Effector memory CD4-positive, alpha-beta T cell (primary cell): ENCODE measurements at regions not wholly inside any gene's neighbourhood (a gene's known extent, or its start where the extent isn't known, plus 50 kb on each side); places are given as distances from the start of the nearest gene placed in this dataset.

Experiments
- DNase-seq, 3 donors: peaks; one replicate each; pipeline ENCODE4 v3.0.0-alpha.2; 2020
- H3K27ac ChIP-seq: 2 replicates; pipeline ENCODE4 v1.7.0; 2013; ENCODE audit warnings: mild to moderate bottlenecking, low read length, moderate library complexity; ENCODE audit not compliant: insufficient read depth, poor library complexity, severe bottlenecking
- H3K27me3 ChIP-seq: replicated peaks from 2 replicates; pipeline ENCODE4 v1.7.0; 2013; ENCODE audit warnings: mild to moderate bottlenecking, low read length; ENCODE audit not compliant: insufficient read depth, control insufficient read depth, poor library complexity, severe bottlenecking
- H3K36me3 ChIP-seq: 2 replicates; pipeline ENCODE4 v1.7.0; 2013; ENCODE audit warnings: mild to moderate bottlenecking, low read length, moderate library complexity; ENCODE audit not compliant: control insufficient read depth, insufficient read depth
- H3K4me1 ChIP-seq: 2 replicates; pipeline ENCODE4 v1.7.0; 2013; ENCODE audit warnings: low read length, mild to moderate bottlenecking; ENCODE audit not compliant: control insufficient read depth, insufficient read depth, poor library complexity, severe bottlenecking
- H3K4me3 ChIP-seq: 2 replicates; pipeline ENCODE4 v1.7.0; 2013; ENCODE audit warnings: low read length, low read depth, mild to moderate bottlenecking; ENCODE audit not compliant: insufficient read depth, poor library complexity, severe bottlenecking
- H3K9me3 ChIP-seq: 2 replicates; pipeline ENCODE4 v1.7.0; 2013; ENCODE audit warnings: mild to moderate bottlenecking, low read length, moderate library complexity; ENCODE audit not compliant: control insufficient read depth

DNA sequence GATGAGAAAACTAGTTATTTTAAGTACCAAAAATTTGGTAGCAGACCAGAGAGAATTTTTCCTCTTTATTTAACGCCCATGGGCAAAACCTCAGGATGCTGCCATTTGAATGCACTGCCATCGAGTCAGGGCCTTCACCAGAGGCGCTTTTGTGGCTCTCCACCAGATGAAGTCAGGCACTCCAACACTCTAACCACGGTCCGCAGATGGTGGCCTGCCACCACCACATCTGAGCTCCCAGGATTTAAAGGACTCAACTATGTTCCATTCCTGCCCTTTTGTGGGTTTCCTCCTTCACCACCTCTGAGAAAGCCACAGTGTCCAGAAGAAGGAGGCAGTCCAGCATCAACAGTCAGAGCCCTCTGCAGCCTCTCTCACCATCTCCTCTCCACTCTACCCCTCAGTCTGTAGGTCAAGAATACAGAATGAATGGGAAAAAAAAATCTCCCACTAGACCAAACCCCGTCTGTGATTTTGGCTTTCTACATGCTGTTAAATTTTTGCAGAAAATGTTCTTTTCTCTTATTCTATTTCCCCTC is 647.4 kb downstream of the USP25 start:
- DNase-seq = no peak

DNA sequence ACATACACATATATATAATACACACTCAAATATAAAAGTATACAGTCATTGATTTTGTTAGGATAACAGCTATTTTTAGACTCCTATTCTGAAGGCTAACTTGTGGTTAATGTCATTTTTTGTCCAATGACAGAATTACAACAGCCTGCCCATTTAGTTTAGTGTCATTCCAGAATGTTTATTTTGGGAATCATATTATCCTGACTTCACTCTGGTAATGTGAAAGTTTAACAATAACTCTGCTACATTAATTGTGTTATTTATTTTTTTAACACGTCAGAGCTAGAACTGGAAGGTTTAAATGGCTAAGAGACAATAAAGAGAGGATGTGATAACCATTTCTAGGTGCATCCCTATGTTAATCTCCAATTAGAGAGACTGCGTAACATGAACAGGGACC is 648.1 kb downstream of the USP25 start:
- H3K27ac ChIP-seq = no peak overlapping the region
- DNase-seq = no peak
- no peaks in the 10 kb centered on the region for H3K27me3 ChIP-seq
- no peaks in the 10 kb centered on the region for H3K9me3 ChIP-seq
- H3K4me3 ChIP-seq = no peak overlapping the region
- H3K4me1 ChIP-seq = no peaks in the 10 kb centered on the region
- H3K36me3 ChIP-seq = no peaks in the 10 kb centered on the region

More for the DNA sequence above, 647.4 kb downstream of the USP25 start:
- no peaks in the 10 kb centered on the region for H3K4me1 ChIP-seq
- no peak overlapping the region for H3K27ac ChIP-seq
- H3K4me3 ChIP-seq = no peak overlapping the region
- no peaks in the 10 kb centered on the region for H3K27me3 ChIP-seq
- H3K9me3 ChIP-seq = no peaks in the 10 kb centered on the region
- no peaks in the 10 kb centered on the region for H3K36me3 ChIP-seq

DNA sequence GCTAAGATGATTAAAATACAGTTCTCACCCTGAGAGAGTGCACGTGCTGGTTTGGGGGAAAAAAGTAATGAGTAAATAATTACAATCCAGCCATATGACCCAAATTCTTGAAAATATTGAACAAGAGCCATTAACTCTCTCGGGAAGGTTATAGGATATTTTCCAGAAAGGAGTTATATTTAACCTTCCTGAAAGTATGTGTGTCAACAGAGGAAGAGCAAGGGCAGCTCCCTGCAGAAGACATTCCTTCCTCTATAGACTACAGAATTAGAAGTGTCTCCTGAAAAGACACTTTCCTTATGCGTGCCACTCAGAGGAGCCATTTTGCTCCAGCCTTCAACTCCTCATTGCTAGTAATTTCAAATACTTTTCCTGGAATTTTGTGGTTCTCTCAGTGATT is 648.7 kb downstream of the USP25 start:
- DNase-seq = no peak
- H3K4me3 ChIP-seq = no peak overlapping the region
- H3K27ac ChIP-seq = no peak overlapping the region
- H3K27me3 ChIP-seq = no peaks in the 10 kb centered on the region
- H3K9me3 ChIP-seq = no peaks in the 10 kb centered on the region
- H3K36me3 ChIP-seq = no peaks in the 10 kb centered on the region
- H3K4me1 ChIP-seq = no peaks in the 10 kb centered on the region

DNA sequence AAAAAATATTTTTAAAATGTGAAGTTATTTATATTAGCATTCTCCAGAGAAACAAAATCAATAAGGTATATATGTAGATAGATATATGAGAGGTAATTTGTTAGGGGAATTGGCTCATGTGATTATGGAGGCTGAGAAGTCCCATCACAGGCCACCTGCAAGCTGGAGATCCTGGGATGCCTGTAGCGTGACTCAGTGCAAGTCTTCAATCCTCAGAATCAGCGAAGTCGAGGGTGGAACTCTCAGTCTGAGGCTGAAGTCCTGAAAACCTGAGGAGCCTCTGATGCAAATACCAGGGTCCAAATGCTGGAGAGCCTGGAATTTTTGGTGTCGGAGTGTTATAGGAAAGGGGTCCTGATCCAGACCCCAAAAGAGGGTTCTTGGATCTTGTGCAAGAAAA is 658.5 kb downstream of the USP25 start:
- Histone ChIP-seq H3K27me3 (no peaks in the 10 kb centered on the region), H3K9me3 (no peaks in the 10 kb centered on the region), H3K4me1 (no peaks in the 10 kb centered on the region), H3K36me3 (no peaks in the 10 kb centered on the region), H3K4me3 (no peak overlapping the region), H3K27ac (no peak overlapping the region)
- DNase-seq = no peak

DNA sequence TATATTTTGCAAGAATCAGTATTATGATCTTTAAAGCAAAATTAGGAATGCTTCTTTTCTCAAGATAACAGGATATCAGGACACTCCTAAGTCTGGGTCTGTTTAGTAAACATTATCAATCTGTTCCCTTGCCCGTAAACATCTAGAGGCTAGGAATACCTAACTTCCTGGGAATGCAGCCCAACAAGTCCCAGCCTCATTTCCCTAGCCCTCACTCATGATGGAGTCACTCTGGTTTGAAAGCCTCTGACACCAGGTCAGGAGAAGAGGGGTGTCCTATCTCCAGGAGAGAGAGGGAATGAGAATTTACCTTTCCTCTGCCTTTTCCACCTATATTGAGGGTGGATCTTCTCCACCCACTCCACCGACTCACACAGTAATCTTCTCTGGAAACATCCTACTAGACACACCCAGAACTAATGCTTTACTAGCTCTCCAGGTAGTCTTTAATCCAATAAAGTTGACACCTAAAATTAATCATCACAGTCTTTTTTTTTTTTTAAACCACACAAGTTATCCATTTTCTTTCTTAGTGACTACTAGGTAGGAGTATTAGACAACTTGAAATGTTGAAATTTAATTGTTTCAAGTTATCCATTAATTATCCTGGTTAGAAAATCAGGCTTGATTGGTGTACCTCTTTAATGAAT is 659.3 kb downstream of the USP25 start:
- no peak for DNase-seq
- no peaks in the 10 kb centered on the region for H3K36me3 ChIP-seq
- no peaks in the 10 kb centered on the region for H3K4me1 ChIP-seq
- no peak overlapping the region for H3K27ac ChIP-seq
- H3K9me3 ChIP-seq = no peaks in the 10 kb centered on the region
- no peaks in the 10 kb centered on the region for H3K27me3 ChIP-seq
- H3K4me3 ChIP-seq = no peak overlapping the region

DNA sequence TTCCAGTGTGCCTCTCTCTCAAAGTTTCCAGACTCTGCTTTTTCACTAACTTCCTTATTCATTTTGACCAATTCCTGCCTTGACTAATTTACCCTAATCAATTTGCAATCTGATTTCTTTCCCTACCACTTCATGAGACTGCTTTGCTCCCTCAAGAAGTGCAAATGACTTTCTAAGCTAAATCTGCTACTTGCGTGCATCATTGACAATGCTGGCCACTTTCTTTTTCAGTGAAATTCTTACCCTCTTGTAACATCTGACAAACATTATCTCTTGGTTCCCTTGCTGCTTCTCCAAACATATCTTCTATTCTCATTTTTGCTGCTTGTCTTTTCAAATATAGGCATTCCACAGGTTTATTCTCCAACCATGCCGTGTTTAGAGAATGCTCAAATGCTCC is 659.9 kb downstream of the USP25 start:
- no peak for DNase-seq
- H3K4me3 ChIP-seq = no peak overlapping the region
- H3K27me3 ChIP-seq = no peaks in the 10 kb centered on the region
- H3K36me3 ChIP-seq = no peaks in the 10 kb centered on the region
- H3K4me1 ChIP-seq = no peaks in the 10 kb centered on the region
- H3K27ac ChIP-seq = no peak overlapping the region
- no peaks in the 10 kb centered on the region for H3K9me3 ChIP-seq

DNA sequence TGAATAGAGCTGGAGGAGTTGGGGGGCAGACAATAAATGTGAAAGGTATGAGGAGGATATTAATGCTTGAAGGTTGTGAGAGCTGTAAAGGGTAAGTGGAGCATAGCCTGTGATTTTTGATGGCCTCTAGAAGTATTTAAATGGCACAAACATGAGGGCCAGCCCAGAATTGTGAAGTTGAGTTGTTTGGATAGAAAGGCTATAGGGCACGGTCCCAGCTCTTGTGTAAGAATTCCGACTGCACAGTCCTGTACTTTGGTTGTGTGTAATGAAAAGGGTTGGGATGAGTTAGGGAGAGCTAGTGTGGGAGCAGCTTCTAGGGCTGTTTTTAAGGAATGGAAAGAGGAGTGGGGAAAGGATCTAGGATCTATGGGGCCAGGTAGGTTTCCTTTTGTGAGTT is 665.5 kb downstream of the USP25 start:
- DNase-seq = no peak

DNA sequence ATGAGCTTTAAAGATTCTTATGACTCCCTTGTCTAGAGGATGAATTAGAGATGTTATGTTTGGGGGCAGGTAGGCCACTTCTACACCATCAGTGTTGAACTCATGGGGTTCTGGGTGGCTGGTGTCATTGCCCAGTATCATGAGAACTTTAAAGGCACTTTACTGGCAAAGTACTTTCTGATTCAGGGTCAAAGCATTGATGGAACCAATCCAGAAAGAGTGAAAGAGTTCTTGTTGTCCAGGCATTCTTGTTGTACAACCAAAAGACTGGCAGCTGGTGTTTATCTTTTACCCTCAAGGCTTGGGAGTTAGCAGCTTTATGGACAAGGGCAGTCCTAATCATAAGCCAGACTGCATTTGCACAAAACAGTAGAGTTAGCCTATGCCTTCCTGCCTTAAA is 673.0 kb downstream of the USP25 start:
- Histone ChIP-seq H3K27me3 (no peaks in the 10 kb centered on the region), H3K27ac (no peak overlapping the region), H3K9me3 (no peaks in the 10 kb centered on the region), H3K4me1 (no peaks in the 10 kb centered on the region), H3K36me3 (no peaks in the 10 kb centered on the region), H3K4me3 (no peak overlapping the region)
- DNase-seq = no peak

More for the DNA sequence above, 665.5 kb downstream of the USP25 start:
- Histone ChIP-seq H3K36me3 (no peaks in the 10 kb centered on the region), H3K9me3 (no peaks in the 10 kb centered on the region), H3K4me3 (no peak overlapping the region), H3K27ac (no peak overlapping the region), H3K4me1 (no peaks in the 10 kb centered on the region), H3K27me3 (no peaks in the 10 kb centered on the region)

DNA sequence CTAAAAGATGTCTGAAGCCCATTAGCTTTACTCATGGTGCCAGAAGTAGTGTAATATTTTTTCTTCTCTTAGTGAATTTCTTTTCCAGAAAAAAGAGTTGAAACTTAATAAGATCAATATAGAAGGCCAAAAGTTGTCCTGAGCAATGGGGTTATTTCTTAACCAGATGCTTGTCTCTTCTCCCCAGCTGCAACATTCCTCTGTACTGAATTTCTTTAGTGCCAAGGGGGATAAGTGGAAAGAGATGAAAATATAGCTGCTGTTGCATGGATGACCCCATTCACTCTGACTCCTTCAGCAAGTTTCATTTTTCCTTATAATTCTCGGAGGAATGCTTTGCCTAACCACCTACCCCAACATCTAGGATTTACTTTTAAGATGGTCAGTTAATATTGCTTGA is 675.0 kb downstream of the USP25 start:
- Histone ChIP-seq H3K9me3 (no peaks in the 10 kb centered on the region), H3K27me3 (no peaks in the 10 kb centered on the region), H3K36me3 (no peaks in the 10 kb centered on the region), H3K27ac (no peak overlapping the region), H3K4me3 (no peak overlapping the region), H3K4me1 (no peaks in the 10 kb centered on the region)
- no peak for DNase-seq

DNA sequence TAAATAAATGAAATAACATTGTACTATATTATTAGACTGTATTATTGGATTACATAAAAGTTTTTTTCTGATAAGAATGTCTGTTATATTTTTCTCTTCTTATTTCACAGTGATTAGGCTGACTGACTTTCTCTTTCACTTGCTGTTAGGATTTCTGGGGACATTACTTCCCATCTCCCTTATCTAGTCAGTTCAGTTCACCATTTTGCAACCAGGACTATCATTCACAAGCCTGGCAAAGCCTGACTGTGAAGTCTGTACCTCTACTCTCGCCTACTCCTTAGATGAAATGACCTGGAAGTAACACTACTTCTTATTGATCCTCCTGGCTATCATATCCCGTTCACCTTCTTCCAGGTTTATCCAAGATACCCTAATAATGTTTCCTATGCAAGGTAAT is 676.6 kb downstream of the USP25 start:
- no peaks in the 10 kb centered on the region for H3K36me3 ChIP-seq

More for the DNA sequence above, 676.6 kb downstream of the USP25 start:
- no peak for DNase-seq
- no peak overlapping the region for H3K4me3 ChIP-seq
- H3K27ac ChIP-seq = no peak overlapping the region
- no peaks in the 10 kb centered on the region for H3K4me1 ChIP-seq
- H3K27me3 ChIP-seq = no peaks in the 10 kb centered on the region
- no peaks in the 10 kb centered on the region for H3K9me3 ChIP-seq
